ENCODE measurements at regions not wholly inside any gene's neighbourhood (a gene's known extent, or its start where the extent isn't known, plus 50 kb on each side); places are given as distances from the start of the nearest gene placed in this dataset.

- TF ChIP-seq CTCF (IDR thresholded peaks at IDR 0.05) (no peak), POLR2A (IDR thresholded peaks at IDR 0.05) (no peak)
Measured at GRCh38 chr11:80995523-80995922, 1554.7 kb upstream of the TENM4 start.
